ENCODE measurements at regions not wholly inside any gene's neighbourhood (a gene's known extent, or its start where the extent isn't known, plus 50 kb on each side); places are given as distances from the start of the nearest gene placed in this dataset.

- TF ChIP-seq POLR2AphosphoS5 (IDR thresholded peaks at IDR 0.05; ENCODE audit: low read depth, low read length) (no peak), TAF1 (IDR thresholded peaks at IDR 0.05; ENCODE audit: borderline replicate concordance, low read depth, low read length) (no peak), POLR2A (IDR thresholded peaks at IDR 0.05; ENCODE audit: low read depth, low read length) (no peak)
Measured at GRCh38 chr20:48489046-48489463, 338.7 kb downstream of the PREX1 start.
